ENCODE measurements at regions not wholly inside any gene's neighbourhood (a gene's known extent, or its start where the extent isn't known, plus 50 kb on each side); places are given as distances from the start of the nearest gene placed in this dataset.

GRCh38 chr6:90925726-90926125 lies 338.9 kb upstream of the MAP3K7 start:
- DNase-seq: no peak

- no peak for DNase-seq
Observed at GRCh38 chr6:90922325-90922724, 335.5 kb upstream of the MAP3K7 start.

- DNase-seq: no peak
Observed at GRCh38 chr6:90918361-90918760, 331.5 kb upstream of the MAP3K7 start.

GRCh38 chr6:90917376-90917775 lies 330.5 kb upstream of the MAP3K7 start:
- no peak for DNase-seq

GRCh38 chr6:90916968-90917367 lies 330.1 kb upstream of the MAP3K7 start:
- DNase-seq: no peak

- no peak for DNase-seq
Observed at GRCh38 chr6:90915224-90915915, 328.5 kb upstream of the MAP3K7 start.

GRCh38 chr6:90914312-90914711 lies 327.4 kb upstream of the MAP3K7 start:
- DNase-seq: no peak

GRCh38 chr6:90913266-90913960 lies 326.5 kb upstream of the MAP3K7 start:
- no peak for DNase-seq

GRCh38 chr6:90911642-90912041 lies 324.8 kb upstream of the MAP3K7 start:
- no peak for DNase-seq

- no peak for DNase-seq
Observed at GRCh38 chr6:90910893-90911292, 324.0 kb upstream of the MAP3K7 start.

- no peak for DNase-seq
Observed at GRCh38 chr6:90907931-90908655, 321.2 kb upstream of the MAP3K7 start.

- DNase-seq: no peak
Observed at GRCh38 chr6:90905351-90905750, 318.5 kb upstream of the MAP3K7 start.

- no peak for DNase-seq
Observed at GRCh38 chr6:90900034-90900433, 313.2 kb upstream of the MAP3K7 start.

- no peak for DNase-seq
Observed at GRCh38 chr6:90898763-90899162, 311.9 kb upstream of the MAP3K7 start.

GRCh38 chr6:90896075-90896547 lies 309.2 kb upstream of the MAP3K7 start:
- no peak for DNase-seq

GRCh38 chr6:90895299-90896074 lies 308.6 kb upstream of the MAP3K7 start:
- no peak for DNase-seq

GRCh38 chr6:90894285-90895130 lies 307.6 kb upstream of the MAP3K7 start:
- DNase-seq: no peak

GRCh38 chr6:90893400-90893799 lies 306.5 kb upstream of the MAP3K7 start:
- no peak for DNase-seq

GRCh38 chr6:90892271-90892670 lies 305.4 kb upstream of the MAP3K7 start:
- no peak for DNase-seq

GRCh38 chr6:90891355-90891754 lies 304.5 kb upstream of the MAP3K7 start:
- no peak for DNase-seq

- DNase-seq: no peak
Observed at GRCh38 chr6:90890683-90891330, 303.9 kb upstream of the MAP3K7 start.

- DNase-seq: no peak
Observed at GRCh38 chr6:90887764-90888163, 300.9 kb upstream of the MAP3K7 start.
